ENCODE measurements at regions not wholly inside any gene's neighbourhood (a gene's known extent, or its start where the extent isn't known, plus 50 kb on each side); places are given as distances from the start of the nearest gene placed in this dataset.

DNA sequence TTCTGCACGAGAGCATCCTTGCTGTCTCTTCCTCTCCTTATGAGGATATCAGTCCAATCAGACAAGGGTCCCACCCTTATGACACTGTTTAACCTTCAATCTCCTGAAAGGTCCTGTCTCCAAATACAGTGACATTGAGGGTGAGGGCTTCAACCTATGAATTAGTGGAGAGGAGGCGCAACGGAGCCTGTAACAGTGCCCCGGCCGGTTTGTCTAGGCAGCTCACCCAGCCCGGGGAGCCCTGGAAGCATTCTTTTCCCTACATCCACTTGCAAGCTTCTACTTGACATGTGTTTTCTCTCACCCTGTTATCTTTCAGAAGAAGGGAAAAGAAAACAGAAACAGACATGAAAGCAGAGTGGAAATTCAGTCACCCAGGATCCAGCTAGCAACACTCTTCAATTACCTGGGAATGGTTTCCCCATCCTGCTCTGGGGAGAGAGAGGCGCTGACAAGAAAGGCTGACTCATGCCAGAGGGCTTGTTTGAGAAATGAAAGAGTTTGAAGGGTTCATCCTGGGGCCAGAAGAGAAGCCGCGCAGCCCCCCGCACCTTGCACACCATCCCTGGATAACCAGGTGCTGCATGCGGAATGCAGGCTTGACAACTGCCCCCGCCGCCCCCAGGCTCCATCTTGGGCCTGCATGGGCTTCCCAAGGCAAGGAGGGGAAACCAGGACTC lies 394.9 kb downstream of the NPHP4 start:
- H3K27ac ChIP-seq, result no peak overlapping the region
- intact Hi-C loops (cut with DNase I), result no loop called here
- no peak for TF ChIP-seq CTCF (IDR thresholded peaks at IDR 0.05)
- H3K27me3 ChIP-seq, result no peaks in the 10 kb centered on the region
- no peaks in the 10 kb centered on the region for H3K4me1 ChIP-seq
- H3K36me3 ChIP-seq, result no peaks in the 10 kb centered on the region
- peaks cover 0 to 3% of the 10 kb centered on the region in 2 donors for H3K9me3 ChIP-seq
- H3K4me3 ChIP-seq, result no peak overlapping the region
- peak in 1 of 2 donors; percentile 42 for DNase-seq (ENCODE audit: low spot score in 2 of 2)

DNA sequence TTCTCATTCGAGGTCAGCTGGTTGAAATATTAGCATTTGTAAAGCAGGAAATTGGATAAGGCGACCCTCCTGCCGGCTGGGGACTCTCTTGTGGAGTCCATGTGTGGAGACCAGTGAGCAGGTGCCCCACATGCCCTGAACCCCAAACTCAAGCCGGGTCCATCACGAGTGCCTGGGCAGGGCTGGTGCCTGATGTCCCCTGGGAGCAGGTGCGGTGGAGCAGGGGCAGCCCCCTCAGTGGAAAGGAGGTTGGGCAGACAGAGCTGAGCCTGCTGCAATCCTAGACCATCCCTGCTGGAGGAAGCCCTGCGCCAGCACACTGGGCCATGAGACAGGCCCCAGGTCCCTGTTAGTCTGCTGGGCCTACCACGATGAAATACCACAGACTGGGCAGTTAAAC lies 395.6 kb downstream of the NPHP4 start:
- no peak for TF ChIP-seq CTCF (IDR thresholded peaks at IDR 0.05)
- intact Hi-C loops (cut with DNase I), result no loop called here
- Histone ChIP-seq H3K36me3 (no peaks in the 10 kb centered on the region), H3K27ac (no peak overlapping the region), H3K4me3 (no peak overlapping the region), H3K4me1 (no peaks in the 10 kb centered on the region), H3K9me3 (peaks cover 0 to 3% of the 10 kb centered on the region in 2 donors), H3K27me3 (no peaks in the 10 kb centered on the region)
- peak in 1 of 2 donors; percentile 50 for DNase-seq (ENCODE audit: low spot score in 2 of 2)

GRCh38 chr1:5595531-5596170 lies 396.6 kb downstream of the NPHP4 start:
- no peaks in the 10 kb centered on the region for H3K4me1 ChIP-seq
- no peaks in the 10 kb centered on the region for H3K36me3 ChIP-seq
- no peaks in the 10 kb centered on the region for H3K27me3 ChIP-seq
- DNase-seq (ENCODE audit: low spot score in 2 of 2), result peak in 1 of 2 donors; percentile 45
- no peak overlapping the region for H3K4me3 ChIP-seq
- peaks cover 4 to 9% of the 10 kb centered on the region in 2 donors for H3K9me3 ChIP-seq
- no peak for TF ChIP-seq CTCF (IDR thresholded peaks at IDR 0.05)
- intact Hi-C loops (cut with DNase I), result no loop called here
- no peak overlapping the region for H3K27ac ChIP-seq

DNA sequence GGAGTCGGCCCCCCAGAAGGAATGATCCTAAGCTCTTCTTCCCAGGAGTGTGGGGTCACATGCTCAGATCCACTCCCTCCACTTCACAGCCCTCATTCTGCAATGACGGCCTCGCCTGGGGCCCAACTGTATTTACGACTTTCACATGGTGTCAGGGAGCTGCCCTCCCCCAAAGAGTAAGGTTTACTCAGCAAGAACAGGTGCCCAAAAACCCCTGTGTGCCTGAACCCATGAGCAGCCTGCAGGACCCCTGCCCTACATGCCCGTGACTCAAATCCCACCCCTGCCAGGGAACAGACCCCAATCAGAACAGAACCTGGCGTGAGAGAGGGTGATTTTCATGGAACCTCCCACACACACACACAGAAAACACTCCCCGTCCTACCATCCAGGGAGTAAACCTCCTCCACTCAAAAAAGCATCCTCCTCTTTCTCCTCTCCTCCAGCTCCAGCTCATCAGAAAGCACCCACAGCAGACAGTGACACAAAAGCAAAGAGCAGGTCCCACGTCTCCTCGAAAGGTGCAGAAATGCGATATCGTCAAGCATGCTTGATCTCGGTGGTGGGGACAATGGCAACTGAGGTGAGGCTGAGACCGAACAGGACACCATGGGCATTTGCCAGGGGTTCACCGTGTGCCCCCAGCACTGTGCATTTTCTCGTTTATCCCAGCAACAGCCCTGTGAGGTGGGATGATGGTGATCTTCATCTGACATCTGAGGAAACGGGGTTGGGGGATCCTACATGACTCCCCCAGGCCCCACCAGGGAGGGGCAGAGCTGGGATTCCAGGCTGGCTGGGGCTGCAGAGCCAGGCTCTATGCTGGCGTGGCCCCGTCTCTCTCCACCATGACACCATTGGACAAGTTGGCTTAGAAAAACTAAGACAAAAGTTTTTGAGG lies 397.9 kb downstream of the NPHP4 start:
- H3K4me1 ChIP-seq, result no peaks in the 10 kb centered on the region
- no peak for TF ChIP-seq CTCF (IDR thresholded peaks at IDR 0.05)
- intact Hi-C loops (cut with DNase I), result no loop called here
- no peak overlapping the region for H3K27ac ChIP-seq
- no peaks in the 10 kb centered on the region for H3K36me3 ChIP-seq
- no peak overlapping the region for H3K4me3 ChIP-seq
- no peak for DNase-seq (ENCODE audit: low spot score in 2 of 2)
- H3K27me3 ChIP-seq, result no peaks in the 10 kb centered on the region
- peaks cover 4 to 9% of the 10 kb centered on the region in 2 donors for H3K9me3 ChIP-seq

GRCh38 chr1:5590717-5591116 lies 401.5 kb downstream of the NPHP4 start:
- Histone ChIP-seq H3K36me3 (no peaks in the 10 kb centered on the region), H3K27ac (no peak overlapping the region), H3K4me1 (no peaks in the 10 kb centered on the region), H3K4me3 (no peak overlapping the region), H3K27me3 (no peaks in the 10 kb centered on the region), H3K9me3 (peaks cover 4 to 9% of the 10 kb centered on the region in 2 donors)
- no peak for TF ChIP-seq CTCF (IDR thresholded peaks at IDR 0.05)
- no peak for DNase-seq (ENCODE audit: low spot score in 2 of 2)
- intact Hi-C loops (cut with DNase I), result no loop called here
